Psoas muscle (tissue), 7 donors: ENCODE measurements at regions not wholly inside any gene's neighbourhood (a gene's known extent, or its start where the extent isn't known, plus 50 kb on each side); places are given as distances from the start of the nearest gene placed in this dataset.

Source experiments
- ATAC-seq, 4 donors: fragments of 200-7000 bp; cut with Tn5 transposase; one replicate each; pipeline ENCODE4 v1.9.1; 2020; ENCODE audit warnings: moderate library complexity in 3 of 4, mild to moderate bottlenecking in 2 of 4
- DNase-seq, 2 donors: peaks; one replicate each; pipeline ENCODE4 v3.0.0-alpha.2; 2020
- H3K27ac ChIP-seq: fragments of 200-600 bp; one replicate; pipeline ENCODE4 v1.8.0; 2022
- H3K27me3 ChIP-seq, 3 donors: fragments of 200-600 bp in 1 of 3; one replicate each; pipeline versions ENCODE4 v1.6.1 to v1.8.0; 2013 to 2022; ENCODE audit warnings: low read length in 2 of 3, mild to moderate bottlenecking in 2 of 3, moderate library complexity in 1 of 3; ENCODE audit not compliant: insufficient read depth in 3 of 3
- H3K36me3 ChIP-seq, 2 donors: fragments of 200-600 bp in 1 of 2; one replicate each; pipeline versions ENCODE4 v1.6.1 to v1.8.0; 2013 to 2022; ENCODE audit warnings: low read depth in 1 of 2, mild to moderate bottlenecking in 1 of 2, moderate library complexity in 1 of 2; ENCODE audit not compliant: insufficient read depth in 1 of 2
- H3K4me1 ChIP-seq: fragments of 200-600 bp; one replicate; pipeline ENCODE4 v1.8.0; 2022
- H3K4me3 ChIP-seq: fragments of 200-600 bp; one replicate; pipeline ENCODE4 v1.8.0; 2022; ENCODE audit warnings: mild to moderate bottlenecking
- H3K9me3 ChIP-seq: fragments of 200-600 bp; one replicate; pipeline ENCODE4 v1.8.0; 2022
- CTCF ChIP-seq: fragments of 200-600 bp; IDR thresholded peaks from one replicate; pipeline ENCODE4 v1.8.0; 2022; ENCODE audit warnings: antibody characterized with exemption
- WGBS, 3 donors: extraction: QIAGEN DNeasy Blood & Tissue Kit; methylation state at CpG; one replicate each; pipeline versions ENCODE4 v1.1.6 to v1.1.7; 2013; 5-methylcytosine and 5-hydroxymethylcytosine counted together
- intact Hi-C, 2 donors: fragments of 100-400 bp; cut with DNase I; formaldehyde crosslinking; loops; one replicate each; pipeline versions ENCODE4 v1.11.0 to v1.14.2; 2022
- donor health status: healthy with polysubstance abuse.
- donor health status: DM: no; HTN: no; CAD: no; lungs with moderate emphysema.
- donor health status: Bipolar disorder and iron deficiency.
- donor health status: healthy.
- donor health status: DM: yes; HTN: yes; CAD: no.
- donor health status: DM: no; HTN: no; CAD: no.
- donor health status: DM: yes; HTN: yes; CAD: no.

- Histone ChIP-seq H3K27me3 (peaks cover 0 to 8% (median 0%) of the 10 kb centered on the region in 3 donors), H3K9me3 (no peaks in the 10 kb centered on the region), H3K27ac (no peak overlapping the region), H3K4me1 (no peaks in the 10 kb centered on the region), H3K36me3 (no peaks in the 10 kb centered on the region), H3K4me3 (no peak overlapping the region)
- no peak for TF ChIP-seq CTCF
- DNase-seq: no peak
- intact Hi-C loops: no loop called here
- no peak for ATAC-seq
- WGBS, 3 donors: 75 to 81% (median 75%) methylated on average over 4 of the region's 4 CpGs
Measured at GRCh38 chr13:111633401-111633800, 313.0 kb downstream of the TEX29 start.

DNA sequence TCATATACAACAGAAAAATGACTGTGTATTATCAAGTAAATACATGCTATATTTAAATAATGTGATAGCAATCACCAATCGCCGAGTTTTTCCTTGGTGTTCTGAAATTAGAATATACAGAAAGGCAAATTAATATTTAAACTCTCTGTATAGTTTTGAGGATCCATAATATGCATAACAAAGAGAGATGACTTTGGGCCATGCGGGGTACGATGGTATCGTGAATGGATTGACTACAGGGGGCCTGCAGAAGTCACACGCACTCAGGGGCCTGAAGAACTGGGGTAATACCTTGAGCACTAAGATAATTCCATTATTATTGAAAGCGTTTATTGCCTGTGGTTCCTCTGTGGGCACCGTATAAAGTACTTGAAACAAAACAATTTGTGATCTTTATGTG is 314.0 kb downstream of the TEX29 start:
- intact Hi-C loops: no loop called here
- H3K4me3 ChIP-seq: no peak overlapping the region
- peaks cover 0 to 7% (median 0%) of the 10 kb centered on the region in 3 donors for H3K27me3 ChIP-seq
- no peak for TF ChIP-seq CTCF
- DNase-seq: no peak
- no peaks in the 10 kb centered on the region for H3K36me3 ChIP-seq
- ATAC-seq: no peak
- no peaks in the 10 kb centered on the region for H3K4me1 ChIP-seq
- no peaks in the 10 kb centered on the region for H3K9me3 ChIP-seq
- 80 to 83% (median 82%) methylated on average over 8 of the region's 8 CpGs for WGBS, 3 donors
- H3K27ac ChIP-seq: no peak overlapping the region

GRCh38 chr13:111636271-111636670 is 315.8 kb downstream of the TEX29 start:
- no peak for TF ChIP-seq CTCF
- no peaks in the 10 kb centered on the region for H3K9me3 ChIP-seq
- H3K36me3 ChIP-seq: no peaks in the 10 kb centered on the region
- H3K27me3 ChIP-seq: peaks cover 0 to 7% (median 0%) of the 10 kb centered on the region in 3 donors
- no peaks in the 10 kb centered on the region for H3K4me1 ChIP-seq
- intact Hi-C loops: no loop called here
- H3K4me3 ChIP-seq: no peak overlapping the region
- ATAC-seq: no peak
- 85 to 89% (median 87%) methylated on average over 9 of the region's 9 CpGs for WGBS, 3 donors
- H3K27ac ChIP-seq: no peak overlapping the region
- no peak for DNase-seq

DNA sequence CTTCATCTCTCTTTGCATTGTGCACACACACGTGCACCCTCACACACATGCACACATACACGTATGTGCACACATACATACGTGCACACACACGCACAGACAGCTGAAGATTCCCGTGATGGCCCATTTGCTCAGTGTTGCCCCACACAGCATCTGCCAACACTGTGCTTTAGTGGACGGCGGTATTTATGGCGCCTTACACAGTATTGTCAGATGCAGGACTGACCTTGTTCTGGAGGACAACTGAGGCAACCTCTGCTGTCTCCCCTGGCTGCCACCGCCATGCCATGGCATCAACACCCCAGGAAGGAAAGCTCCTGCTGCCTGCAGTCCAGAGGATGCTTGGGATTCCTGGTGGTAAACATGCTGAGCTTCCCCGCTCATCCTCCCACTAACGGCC is 316.4 kb downstream of the TEX29 start:
- Histone ChIP-seq H3K9me3 (no peaks in the 10 kb centered on the region), H3K27ac (no peak overlapping the region), H3K27me3 (peaks cover 0 to 7% (median 0%) of the 10 kb centered on the region in 3 donors), H3K4me1 (no peaks in the 10 kb centered on the region), H3K4me3 (no peak overlapping the region), H3K36me3 (no peaks in the 10 kb centered on the region)
- no peak for DNase-seq
- intact Hi-C loops: no loop called here
- no peak for TF ChIP-seq CTCF
- WGBS, 3 donors: 84 to 89% (median 87%) methylated on average over 11 of the region's 11 CpGs
- no peak for ATAC-seq

GRCh38 chr13:111637365-111637764 is 316.9 kb downstream of the TEX29 start:
- no peak overlapping the region for H3K4me3 ChIP-seq
- TF ChIP-seq CTCF: no peak
- 89 to 91% (median 90%) methylated on average over 12 of the region's 12 CpGs for WGBS, 3 donors
- intact Hi-C loops: no loop called here
- ATAC-seq (no peak), DNase-seq (no peak)
- no peaks in the 10 kb centered on the region for H3K36me3 ChIP-seq
- H3K27me3 ChIP-seq: peaks cover 0 to 6% (median 0%) of the 10 kb centered on the region in 3 donors
- H3K9me3 ChIP-seq: no peaks in the 10 kb centered on the region
- H3K27ac ChIP-seq: no peak overlapping the region
- no peaks in the 10 kb centered on the region for H3K4me1 ChIP-seq
